Stomach (tissue), 8 donors: ENCODE measurements at regions not wholly inside any gene's neighbourhood (a gene's known extent, or its start where the extent isn't known, plus 50 kb on each side); places are given as distances from the start of the nearest gene placed in this dataset.

ENCODE experiments used
- DNase-seq, 2 donors: peaks; one replicate each; pipeline versions ENCODE4 v3.0.0 to v3.0.0-alpha.2; 2013 to 2019
- H3K27ac ChIP-seq, 5 donors: fragments of 200-600 bp in 4 of 5; sonication (generic) in 4 of 5; one replicate each; pipeline ENCODE4 v1.5.1; 2013 to 2019; ENCODE audit warnings: mild to moderate bottlenecking in 1 of 5, moderate library complexity in 1 of 5
- H3K27me3 ChIP-seq, 3 donors: fragments of 200-600 bp; sonication (generic); one replicate each; pipeline ENCODE4 v1.5.1; 2017 to 2019; ENCODE audit warnings: mixed run types in 1 of 3
- H3K36me3 ChIP-seq, 4 donors: fragments of 200-600 bp; sonication (generic); 1 replicate in 3 of 4; 2 replicates in 1 of 4; pipeline ENCODE4 v1.5.1; 2016 to 2019
- H3K4me1 ChIP-seq, 4 donors: fragments of 200-600 bp; sonication (generic); one replicate each; pipeline ENCODE4 v1.5.1; 2016 to 2019
- H3K4me3 ChIP-seq, 4 donors: fragments of 200-600 bp; sonication (generic) in 3 of 4; one replicate each; pipeline ENCODE4 v1.5.1; 2016 to 2019; ENCODE audit warnings: mild to moderate bottlenecking in 1 of 4
- H3K9me3 ChIP-seq, 4 donors: fragments of 200-600 bp; sonication (generic); one replicate each; pipeline ENCODE4 v1.5.1; 2016 to 2019
- CTCF ChIP-seq, 7 experiments: fragments of 450-650 bp in 4 of 7; fragments of 200-600 bp in 3 of 7; sonication (generic) in 3 of 7; IDR thresholded peaks; one replicate each; pipeline ENCODE4 v1.5.1; 2016 to 2019; ENCODE audit warnings: antibody characterized with exemption in 7 of 7, control low read depth in 2 of 7, mild to moderate bottlenecking in 1 of 7
- EP300 ChIP-seq: sonication (generic); formaldehyde crosslinking; IDR thresholded peaks from one replicate; pipeline ENCODE4 v1.6.1; 2017; ENCODE audit warnings: antibody characterized with exemption
- POLR2A ChIP-seq, 4 donors: fragments of 450-650 bp; IDR thresholded peaks; one replicate each; pipeline ENCODE4 v1.6.1; 2016; ENCODE audit warnings: antibody characterized with exemption in 4 of 4, control low read depth in 2 of 4, mild to moderate bottlenecking in 1 of 4, moderate library complexity in 1 of 4
- POLR2AphosphoS5 ChIP-seq, 3 donors: sonication (generic); formaldehyde crosslinking; IDR thresholded peaks; one replicate each; pipeline ENCODE4 v1.6.1; 2016; ENCODE audit warnings: antibody characterized with exemption in 3 of 3
- WGBS, 5 donors: extraction: QIAGEN DNeasy Blood & Tissue Kit in 3 of 5; methylation state at CpG; one replicate each; pipeline versions ENCODE4 v1.1.5 to v1.1.7; 2013 to 2018; 5-methylcytosine and 5-hydroxymethylcytosine counted together
- intact Hi-C: fragments of 100-400 bp; cut with DNase I; formaldehyde crosslinking; loops from one replicate; pipeline ENCODE4 v1.15.1; 2023; ENCODE audit warnings: low total_unique reads
- donor health status: healthy with polysubstance abuse.
- donor health status: Bipolar disorder and iron deficiency.
- donor health status: healthy.

- 81 to 98% (median 91%) methylated on average over 2 of the region's 2 CpGs for WGBS, 5 donors
- intact Hi-C loops: no loop called here
Observed at GRCh38 chr3:132837615-132838014, 115.4 kb upstream of the NPHP3 start.

GRCh38 chr3:132834356-132834755, 112.1 kb upstream of the NPHP3 start:
- WGBS, 5 donors: 50 to 75% (median 64%) methylated on average over 3 of the region's 3 CpGs
- no peaks in the 10 kb centered on the region for H3K36me3 ChIP-seq
- no peaks in the 10 kb centered on the region for H3K27me3 ChIP-seq
- H3K27ac ChIP-seq: no peak overlapping the region
- H3K4me1 ChIP-seq: no peaks in the 10 kb centered on the region
- H3K9me3 ChIP-seq: no peaks in the 10 kb centered on the region
- DNase-seq: no peak
- TF ChIP-seq CTCF (IDR thresholded peaks at IDR 0.05) (no peak), POLR2A (IDR thresholded peaks at IDR 0.05) (no peak), EP300 (no peak), POLR2AphosphoS5 (IDR thresholded peaks at IDR 0.05) (no peak)
- no peak overlapping the region for H3K4me3 ChIP-seq
- intact Hi-C loops: no loop called here

More at GRCh38 chr3:132837615-132838014, 115.4 kb upstream of the NPHP3 start:
- Histone ChIP-seq H3K36me3 (no peaks in the 10 kb centered on the region), H3K4me3 (no peak overlapping the region), H3K27ac (no peak overlapping the region), H3K4me1 (no peaks in the 10 kb centered on the region), H3K27me3 (no peaks in the 10 kb centered on the region), H3K9me3 (no peaks in the 10 kb centered on the region)
- TF ChIP-seq EP300 (no peak), POLR2A (IDR thresholded peaks at IDR 0.05) (no peak), POLR2AphosphoS5 (IDR thresholded peaks at IDR 0.05) (no peak), CTCF (IDR thresholded peaks at IDR 0.05) (no peak)
- DNase-seq: no peak

GRCh38 chr3:132829101-132829500, 106.9 kb upstream of the NPHP3 start:
- Histone ChIP-seq H3K27ac (no peak overlapping the region), H3K27me3 (no peaks in the 10 kb centered on the region), H3K4me3 (no peak overlapping the region), H3K9me3 (no peaks in the 10 kb centered on the region), H3K36me3 (no peaks in the 10 kb centered on the region), H3K4me1 (no peaks in the 10 kb centered on the region)
- no peak for TF ChIP-seq EP300
- no peak for TF ChIP-seq POLR2A (IDR thresholded peaks at IDR 0.05)
- no peak for TF ChIP-seq CTCF (IDR thresholded peaks at IDR 0.05)
- TF ChIP-seq POLR2AphosphoS5 (IDR thresholded peaks at IDR 0.05): no peak
- DNase-seq: no peak
- 90 to 95% (median 92%) methylated on average over 7 of the region's 7 CpGs for WGBS, 5 donors
- intact Hi-C loops: no loop called here

GRCh38 chr3:132822837-132823236, 100.6 kb upstream of the NPHP3 start:
- Histone ChIP-seq H3K27me3 (no peaks in the 10 kb centered on the region), H3K4me1 (no peaks in the 10 kb centered on the region), H3K9me3 (no peaks in the 10 kb centered on the region), H3K4me3 (no peak overlapping the region), H3K27ac (no peak overlapping the region), H3K36me3 (no peaks in the 10 kb centered on the region)
- WGBS, 5 donors: 72 to 86% (median 77%) methylated on average over 2 of the region's 2 CpGs
- TF ChIP-seq POLR2AphosphoS5 (IDR thresholded peaks at IDR 0.05) (no peak), EP300 (no peak), POLR2A (IDR thresholded peaks at IDR 0.05) (no peak), CTCF (IDR thresholded peaks at IDR 0.05) (no peak)
- no peak for DNase-seq
- intact Hi-C loops: no loop called here
